NB4 (cell line): ENCODE measurements at regions not wholly inside any gene's neighbourhood (a gene's known extent, or its start where the extent isn't known, plus 50 kb on each side); places are given as distances from the start of the nearest gene placed in this dataset.

Experiments used
- DNase-seq: peaks from one replicate; pipeline ENCODE4 v3.0.0; 2010; ENCODE audit warnings: low read depth
- H3K4me3 ChIP-seq: one replicate; pipeline ENCODE4 v1.5.1; 2011; ENCODE audit warnings: mild to moderate bottlenecking, low read depth, low read length, moderate library complexity
- CTCF ChIP-seq: IDR thresholded peaks from one replicate; pipeline ENCODE4 v1.5.1; 2012; ENCODE audit warnings: low read depth, low read length
- MAX ChIP-seq: IDR thresholded peaks from 2 replicates; pipeline ENCODE4 v1.6.1; 2011; ENCODE audit warnings: low read depth, low read length
- MYC ChIP-seq: IDR thresholded peaks from 2 replicates; pipeline ENCODE4 v1.6.1; 2011; ENCODE audit warnings: low read depth, low read length
- POLR2A ChIP-seq: IDR thresholded peaks from 2 replicates; pipeline ENCODE4 v1.6.1; 2011; ENCODE audit warnings: mild to moderate bottlenecking; ENCODE audit not compliant: insufficient read length; ENCODE audit errors: extremely low read depth

- no peak for DNase-seq
- H3K4me3 ChIP-seq = no peak overlapping the region
- TF ChIP-seq CTCF = no peak
Observed at GRCh38 chr9:111222757-111223156, 107.3 kb downstream of the OR2K2 start.

GRCh38 chr9:111212874-111213273 is 117.2 kb downstream of the OR2K2 start:
- TF ChIP-seq MYC (no peak), MAX (no peak), POLR2A (no peak), CTCF (no peak)
- no peak overlapping the region for H3K4me3 ChIP-seq
- no peak for DNase-seq

- DNase-seq = no peak
- no peak for TF ChIP-seq POLR2A
- TF ChIP-seq MAX = no peak
- TF ChIP-seq CTCF = no peak
- no peak for TF ChIP-seq MYC
- no peak overlapping the region for H3K4me3 ChIP-seq
Observed at GRCh38 chr9:111198936-111199335, 131.1 kb downstream of the OR2K2 start.

GRCh38 chr9:111197256-111197655 is 132.8 kb downstream of the OR2K2 start:
- no peak for TF ChIP-seq CTCF
- no peak for TF ChIP-seq POLR2A
- TF ChIP-seq MYC = no peak
- H3K4me3 ChIP-seq = no peak overlapping the region
- no peak for DNase-seq

GRCh38 chr9:111195766-111196165 is 134.3 kb downstream of the OR2K2 start:
- no peak overlapping the region for H3K4me3 ChIP-seq
- TF ChIP-seq MYC (no peak), CTCF (no peak), POLR2A (no peak), MAX (no peak)
- no peak for DNase-seq

- TF ChIP-seq CTCF (no peak), MAX (no peak), POLR2A (no peak), MYC (no peak)
- no peak for DNase-seq
- no peak overlapping the region for H3K4me3 ChIP-seq
Observed at GRCh38 chr9:111193095-111193494, 136.9 kb downstream of the OR2K2 start.
